ENCODE measurements at regions not wholly inside any gene's neighbourhood (a gene's known extent, or its start where the extent isn't known, plus 50 kb on each side); places are given as distances from the start of the nearest gene placed in this dataset.

GRCh38 chr2:239727182-239727775, 297.9 kb downstream of the NDUFA10 start:
- H3K4me2 ChIP-seq (ENCODE audit: extremely low read depth, insufficient read depth, low read length), result no peak overlapping the region
- H3K9ac ChIP-seq (ENCODE audit: insufficient read depth, low read length), result no peak overlapping the region
- DNase-seq (ENCODE audit: low read depth in 2 of 2), result no peak
- TF ChIP-seq CTCF (conservative IDR thresholded peaks at IDR 0.05 in 1 of 2, IDR thresholded peaks at IDR 0.05 in 1 of 2; ENCODE audit: low read depth in 1 of 2, low read length in 2 of 2), result no peak
- TF ChIP-seq EZH2 (IDR thresholded peaks at IDR 0.05; ENCODE audit: low read length, missing control alignments), result no peak
- H3K4me1 ChIP-seq (ENCODE audit: control insufficient read depth, extremely low read depth, insufficient read depth, low read length), result no peaks in the 10 kb centered on the region
- no peak overlapping the region for H2AFZ ChIP-seq (ENCODE audit: low read length)
- peaks cover 2% of the 10 kb centered on the region for H3K9me3 ChIP-seq (ENCODE audit: control insufficient read depth, insufficient read depth, low read depth, low read length)
- no peaks in the 10 kb centered on the region for H3K79me2 ChIP-seq (ENCODE audit: control insufficient read depth, insufficient read depth, low read length)
- no peak overlapping the region for H3K27ac ChIP-seq (ENCODE audit: insufficient read depth, low read length)
- H3K27me3 ChIP-seq (ENCODE audit: control insufficient read depth, insufficient read depth, low read length), result no peaks in the 10 kb centered on the region
- no peak overlapping the region for H3K4me3 ChIP-seq (replicated peaks in 1 of 4; ENCODE audit: control extremely low read depth in 1 of 4, insufficient read depth in 1 of 4, low read depth in 3 of 4, low read length in 4 of 4)
- H3K36me3 ChIP-seq (ENCODE audit: control insufficient read depth, insufficient read depth, low read length), result no peaks in the 10 kb centered on the region
- no peaks in the 10 kb centered on the region for H4K20me1 ChIP-seq (ENCODE audit: control insufficient read depth, extremely low read depth, insufficient read depth, low read length)

- Histone ChIP-seq H3K9me3 (ENCODE audit: control insufficient read depth, insufficient read depth, low read depth, low read length) (peaks cover 2% of the 10 kb centered on the region), H2AFZ (ENCODE audit: low read length) (no peak overlapping the region)
These were observed 298.4 kb downstream of the NDUFA10 start for GRCh38 chr2:239726631-239727181.

GRCh38 chr2:239726091-239726591, 299.0 kb downstream of the NDUFA10 start:
- Histone ChIP-seq H3K36me3 (ENCODE audit: control insufficient read depth, insufficient read depth, low read length) (no peaks in the 10 kb centered on the region), H3K79me2 (ENCODE audit: control insufficient read depth, insufficient read depth, low read length) (no peaks in the 10 kb centered on the region), H3K9me3 (ENCODE audit: control insufficient read depth, insufficient read depth, low read depth, low read length) (peaks cover 2% of the 10 kb centered on the region), H3K4me3 (replicated peaks in 1 of 4; ENCODE audit: control extremely low read depth in 1 of 4, insufficient read depth in 1 of 4, low read depth in 3 of 4, low read length in 4 of 4) (no peak overlapping the region), H3K4me1 (ENCODE audit: control insufficient read depth, extremely low read depth, insufficient read depth, low read length) (no peaks in the 10 kb centered on the region), H2AFZ (ENCODE audit: low read length) (no peak overlapping the region), H3K9ac (ENCODE audit: insufficient read depth, low read length) (no peak overlapping the region), H3K27ac (ENCODE audit: insufficient read depth, low read length) (no peak overlapping the region), H4K20me1 (ENCODE audit: control insufficient read depth, extremely low read depth, insufficient read depth, low read length) (no peaks in the 10 kb centered on the region), H3K4me2 (ENCODE audit: extremely low read depth, insufficient read depth, low read length) (no peak overlapping the region), H3K27me3 (ENCODE audit: control insufficient read depth, insufficient read depth, low read length) (no peaks in the 10 kb centered on the region)
- DNase-seq (ENCODE audit: low read depth in 2 of 2), result no peak
- TF ChIP-seq CTCF (conservative IDR thresholded peaks at IDR 0.05 in 1 of 2, IDR thresholded peaks at IDR 0.05 in 1 of 2; ENCODE audit: low read depth in 1 of 2, low read length in 2 of 2), result no peak
- TF ChIP-seq EZH2 (IDR thresholded peaks at IDR 0.05; ENCODE audit: low read length, missing control alignments), result no peak

More at GRCh38 chr2:239726631-239727181, 298.4 kb downstream of the NDUFA10 start:
- H3K4me1 ChIP-seq (ENCODE audit: control insufficient read depth, extremely low read depth, insufficient read depth, low read length), result no peaks in the 10 kb centered on the region
- no peaks in the 10 kb centered on the region for H3K27me3 ChIP-seq (ENCODE audit: control insufficient read depth, insufficient read depth, low read length)
- H3K4me3 ChIP-seq (replicated peaks in 1 of 4; ENCODE audit: control extremely low read depth in 1 of 4, insufficient read depth in 1 of 4, low read depth in 3 of 4, low read length in 4 of 4), result no peak overlapping the region
- no peak for DNase-seq (ENCODE audit: low read depth in 2 of 2)
- H3K4me2 ChIP-seq (ENCODE audit: extremely low read depth, insufficient read depth, low read length), result no peak overlapping the region
- TF ChIP-seq CTCF (conservative IDR thresholded peaks at IDR 0.05 in 1 of 2, IDR thresholded peaks at IDR 0.05 in 1 of 2; ENCODE audit: low read depth in 1 of 2, low read length in 2 of 2), result no peak
- TF ChIP-seq EZH2 (IDR thresholded peaks at IDR 0.05; ENCODE audit: low read length, missing control alignments), result no peak
- H4K20me1 ChIP-seq (ENCODE audit: control insufficient read depth, extremely low read depth, insufficient read depth, low read length), result no peaks in the 10 kb centered on the region
- H3K36me3 ChIP-seq (ENCODE audit: control insufficient read depth, insufficient read depth, low read length), result no peaks in the 10 kb centered on the region
- H3K79me2 ChIP-seq (ENCODE audit: control insufficient read depth, insufficient read depth, low read length), result no peaks in the 10 kb centered on the region
- H3K27ac ChIP-seq (ENCODE audit: insufficient read depth, low read length), result no peak overlapping the region
- no peak overlapping the region for H3K9ac ChIP-seq (ENCODE audit: insufficient read depth, low read length)
